B cell (primary cell): ENCODE measurements at regions not wholly inside any gene's neighbourhood (a gene's known extent, or its start where the extent isn't known, plus 50 kb on each side); places are given as distances from the start of the nearest gene placed in this dataset.

Source experiments
- ATAC-seq: fragments of 200-7000 bp; cut with Tn5 transposase; one replicate; pipeline ENCODE4 v1.10.0; 2021; ENCODE audit warnings: low read depth, mild to moderate bottlenecking, moderate number of reproducible peaks, moderate library complexity
- CTCF ChIA-PET: fragments of 350-600 bp; sonication (Branson Sonifier 250); formaldehyde crosslinking; loops from one replicate; lab custom pipeline; 2021; ENCODE audit warnings: antibody characterized with exemption, inconsistent platforms; lab: Charles Lee
- POLR2A ChIA-PET: fragments of 350-600 bp; sonication (Branson Sonifier 250); formaldehyde crosslinking; loops from one replicate; lab custom pipeline; 2021; ENCODE audit warnings: antibody characterized with exemption; lab: Charles Lee
- DNase-seq: peaks from one replicate; pipeline ENCODE4 v3.0.0; 2013
- H2AFZ ChIP-seq: 2 replicates; pipeline ENCODE4 v1.6.1; 2012; ENCODE audit warnings: mild to moderate bottlenecking, low read depth, low read length; ENCODE audit not compliant: insufficient read depth, poor library complexity, severe bottlenecking
- H3K27ac ChIP-seq, 2 donors: 1 replicate in 1 of 2; 2 replicates in 1 of 2; pipeline ENCODE4 v1.5.1; 2012 to 2013; ENCODE audit warnings: low read length in 2 of 2, mild to moderate bottlenecking in 2 of 2, moderate library complexity in 1 of 2
- H3K27me3 ChIP-seq, 4 experiments: fragments of 200-600 bp in 1 of 4; sonication (generic) in 1 of 4; replicated peaks in 1 of 4; 1 replicate in 2 of 4; 2 replicates in 2 of 4; pipeline versions ENCODE4 v1.6.1 to v1.7.0; 2013 to 2016; ENCODE audit warnings: low read length in 3 of 4, mild to moderate bottlenecking in 2 of 4, mixed read lengths in 1 of 4, moderate library complexity in 1 of 4; ENCODE audit not compliant: insufficient read depth in 4 of 4, control insufficient read depth in 3 of 4; ENCODE audit errors: control extremely low read depth in 1 of 4
- H3K36me3 ChIP-seq, 2 experiments: replicated peaks in 1 of 2; 1 replicate in 1 of 2; 2 replicates in 1 of 2; pipeline versions ENCODE4 v1.6.1 to v1.7.1; 2013; ENCODE audit warnings: low read length in 1 of 2; ENCODE audit not compliant: insufficient read depth in 2 of 2, control insufficient read depth in 1 of 2; ENCODE audit errors: control extremely low read depth in 1 of 2, extremely low read depth in 1 of 2
- H3K4me1 ChIP-seq, 2 donors: fragments of 200-600 bp in 1 of 2; sonication (generic) in 1 of 2; 1 replicate in 1 of 2; 2 replicates in 1 of 2; pipeline versions ENCODE4 v1.5.1 to v1.6.1; 2013 to 2017; ENCODE audit warnings: low read length in 2 of 2; ENCODE audit not compliant: control insufficient read depth in 2 of 2, insufficient read depth in 2 of 2
- H3K4me2 ChIP-seq: replicated peaks from 2 replicates; pipeline ENCODE3; 2012; ENCODE audit warnings: mild to moderate bottlenecking, low read depth, low read length; ENCODE audit not compliant: poor library complexity, severe bottlenecking
- H3K4me3 ChIP-seq, 5 experiments: fragments of 200-600 bp in 1 of 5; sonication (generic) in 1 of 5; 1 replicate in 3 of 5; 2 replicates in 2 of 5; pipeline versions ENCODE4 v1.5.1 to v1.7.0; 2011 to 2016; ENCODE audit warnings: low read length in 4 of 5, mild to moderate bottlenecking in 4 of 5, low read depth in 2 of 5, control low read depth in 1 of 5, moderate library complexity in 1 of 5; ENCODE audit not compliant: insufficient read depth in 1 of 5; ENCODE audit errors: control extremely low read depth in 1 of 5, extremely low read depth in 1 of 5
- H3K79me2 ChIP-seq: fragments of 200-600 bp; sonication (generic); one replicate; pipeline ENCODE4 v1.6.0; 2016; ENCODE audit warnings: low read length; ENCODE audit not compliant: control insufficient read depth, insufficient read depth
- H3K9ac ChIP-seq: fragments of 200-600 bp; sonication (generic); 2 replicates; pipeline ENCODE4 v1.6.1; 2017; ENCODE audit warnings: mild to moderate bottlenecking, low read length, moderate library complexity
- H3K9me3 ChIP-seq, 3 donors: one replicate each; pipeline versions ENCODE4 v1.6.1 to v1.7.1; 2013; ENCODE audit warnings: low read length in 2 of 3; ENCODE audit not compliant: control insufficient read depth in 2 of 3, insufficient read depth in 1 of 3; ENCODE audit errors: control extremely low read depth in 1 of 3
- H4K20me1 ChIP-seq: 2 replicates; pipeline ENCODE4 v1.6.0; 2012; ENCODE audit warnings: mild to moderate bottlenecking, low read length; ENCODE audit not compliant: insufficient read depth, control insufficient read depth, poor library complexity, severe bottlenecking
- H3K27ac Mint-ChIP-seq: one replicate; pipeline ENCODE4 v1.8.0; 2021; ENCODE audit warnings: mixed read lengths
- H3K27me3 Mint-ChIP-seq: one replicate; pipeline ENCODE4 v1.8.0; 2021; ENCODE audit warnings: mixed read lengths
- H3K4me1 Mint-ChIP-seq: one replicate; pipeline ENCODE4 v1.8.0; 2021; ENCODE audit warnings: mixed read lengths
- H3K4me3 Mint-ChIP-seq: one replicate; pipeline ENCODE4 v1.8.0; 2021; ENCODE audit warnings: mixed read lengths
- H3K9me3 Mint-ChIP-seq: one replicate; pipeline ENCODE4 v1.8.0; 2022; ENCODE audit warnings: mixed read lengths; ENCODE audit not compliant: insufficient read depth
- EZH2 ChIP-seq: IDR thresholded peaks from 2 replicates; pipeline ENCODE4 v1.6.1; 2012; ENCODE audit warnings: borderline replicate concordance, low read depth, mild to moderate bottlenecking, moderate library complexity, low read length; ENCODE audit not compliant: insufficient read depth, poor library complexity, severe bottlenecking
- WGBS: methylation state at CpG from one replicate; pipeline ENCODE4 v1.1.5; 2013; ENCODE audit warnings: missing lambda C conversion rate; ENCODE audit not compliant: insufficient coverage; 5-methylcytosine and 5-hydroxymethylcytosine counted together
- intact Hi-C: fragments of 100-400 bp; cut with micrococcal nuclease; formaldehyde crosslinking; loops from one replicate; pipeline ENCODE4 v1.10.0; 2022
- TF ChIP-seq, protein P1 (sequence below): fragments of 200-600 bp; IDR thresholded peaks from one replicate; pipeline ENCODE4 v1.8.0; 2022; ENCODE audit warnings: antibody characterized with exemption, mild to moderate bottlenecking

- Histone ChIP-seq H3K9me3 (peaks cover 0 to 3% (median 0%) of the 10 kb centered on the region in 3 donors), H3K27me3 (no peaks in the 10 kb centered on the region), H3K4me1 (peaks cover 20 to 26% of the 10 kb centered on the region in 2 donors), H3K36me3 (no peaks in the 10 kb centered on the region), H3K4me3 (no peak overlapping the region), H4K20me1 (no peaks in the 10 kb centered on the region), H3K27ac (no peak overlapping the region), H3K79me2 (no peaks in the 10 kb centered on the region), H2AFZ (peak overlapping the region; percentile 13), H3K4me2 (peak overlapping the region; percentile 31), H3K9ac (no peak overlapping the region)
- Mint-ChIP-seq H3K4me3 (no peak overlapping the region), H3K9me3 (peaks cover 7% of the 10 kb centered on the region), H3K4me1 (peaks cover 27% of the 10 kb centered on the region), H3K27ac (no peak overlapping the region), H3K27me3 (no peaks in the 10 kb centered on the region)
- no peak for TF ChIP-seq EZH2
- TF ChIP-seq, protein P1, sequence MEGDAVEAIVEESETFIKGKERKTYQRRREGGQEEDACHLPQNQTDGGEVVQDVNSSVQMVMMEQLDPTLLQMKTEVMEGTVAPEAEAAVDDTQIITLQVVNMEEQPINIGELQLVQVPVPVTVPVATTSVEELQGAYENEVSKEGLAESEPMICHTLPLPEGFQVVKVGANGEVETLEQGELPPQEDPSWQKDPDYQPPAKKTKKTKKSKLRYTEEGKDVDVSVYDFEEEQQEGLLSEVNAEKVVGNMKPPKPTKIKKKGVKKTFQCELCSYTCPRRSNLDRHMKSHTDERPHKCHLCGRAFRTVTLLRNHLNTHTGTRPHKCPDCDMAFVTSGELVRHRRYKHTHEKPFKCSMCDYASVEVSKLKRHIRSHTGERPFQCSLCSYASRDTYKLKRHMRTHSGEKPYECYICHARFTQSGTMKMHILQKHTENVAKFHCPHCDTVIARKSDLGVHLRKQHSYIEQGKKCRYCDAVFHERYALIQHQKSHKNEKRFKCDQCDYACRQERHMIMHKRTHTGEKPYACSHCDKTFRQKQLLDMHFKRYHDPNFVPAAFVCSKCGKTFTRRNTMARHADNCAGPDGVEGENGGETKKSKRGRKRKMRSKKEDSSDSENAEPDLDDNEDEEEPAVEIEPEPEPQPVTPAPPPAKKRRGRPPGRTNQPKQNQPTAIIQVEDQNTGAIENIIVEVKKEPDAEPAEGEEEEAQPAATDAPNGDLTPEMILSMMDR: no peak
- ATAC-seq (no peak), DNase-seq (peak; percentile 13)
- CTCF ChIA-PET: interaction anchor here (1.0 to 15.2 kb wide), 6 partner anchors 8 to 415 kb away, joined by 3 to 252 read pairs (median 4); partner anchors contain the start of gene ITGA4
- 100% methylated on average over 1 of the region's 5 CpGs for WGBS
- intact Hi-C loops: loop anchor here (5.0 to 10.0 kb wide), 5 partner anchors 123 to 1296 kb away; partner anchors contain the start of genes CWC22 and ITPRID2
- POLR2A ChIA-PET: no interaction called here
These were observed 156.4 kb upstream of the ITGA4 start for GRCh38 chr2:181300600-181301291.
